Body of pancreas (tissue), 4 donors: ENCODE measurements at regions not wholly inside any gene's neighbourhood (a gene's known extent, or its start where the extent isn't known, plus 50 kb on each side); places are given as distances from the start of the nearest gene placed in this dataset.

Experiments used
- POLR2A ChIP-seq, 3 donors: fragments of 450-650 bp; IDR thresholded peaks; one replicate each; pipeline ENCODE4 v1.6.1; 2016; ENCODE audit warnings: antibody characterized with exemption in 3 of 3, mild to moderate bottlenecking in 2 of 3
- TF ChIP-seq, protein P1 (sequence below), 7 experiments: fragments of 450-650 bp in 4 of 7; fragments of 200-600 bp in 3 of 7; sonication (generic) in 3 of 7; IDR thresholded peaks; one replicate each; pipeline ENCODE4 v1.5.1; 2016 to 2019; ENCODE audit warnings: antibody characterized with exemption in 7 of 7

DNA sequence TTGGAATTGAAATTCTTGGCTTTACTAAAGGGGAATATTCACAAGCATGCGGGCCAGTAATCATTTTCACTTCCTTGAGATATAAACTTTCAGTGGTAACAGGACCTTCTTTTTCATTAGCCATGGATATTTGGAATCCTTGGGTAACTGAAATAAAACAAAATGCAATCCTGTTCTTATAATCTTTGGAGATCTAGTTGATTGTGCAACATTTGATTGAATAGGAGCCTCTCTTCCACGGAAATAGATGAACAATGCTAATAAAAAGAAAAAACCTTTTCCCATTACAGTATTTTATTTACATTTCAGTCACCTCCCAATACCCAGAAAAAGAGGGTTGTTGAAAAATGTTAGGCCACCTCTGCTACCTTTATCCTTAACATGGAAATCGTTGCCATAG is 225.6 kb downstream of the MAP2K6 start:
- TF ChIP-seq, protein P1, sequence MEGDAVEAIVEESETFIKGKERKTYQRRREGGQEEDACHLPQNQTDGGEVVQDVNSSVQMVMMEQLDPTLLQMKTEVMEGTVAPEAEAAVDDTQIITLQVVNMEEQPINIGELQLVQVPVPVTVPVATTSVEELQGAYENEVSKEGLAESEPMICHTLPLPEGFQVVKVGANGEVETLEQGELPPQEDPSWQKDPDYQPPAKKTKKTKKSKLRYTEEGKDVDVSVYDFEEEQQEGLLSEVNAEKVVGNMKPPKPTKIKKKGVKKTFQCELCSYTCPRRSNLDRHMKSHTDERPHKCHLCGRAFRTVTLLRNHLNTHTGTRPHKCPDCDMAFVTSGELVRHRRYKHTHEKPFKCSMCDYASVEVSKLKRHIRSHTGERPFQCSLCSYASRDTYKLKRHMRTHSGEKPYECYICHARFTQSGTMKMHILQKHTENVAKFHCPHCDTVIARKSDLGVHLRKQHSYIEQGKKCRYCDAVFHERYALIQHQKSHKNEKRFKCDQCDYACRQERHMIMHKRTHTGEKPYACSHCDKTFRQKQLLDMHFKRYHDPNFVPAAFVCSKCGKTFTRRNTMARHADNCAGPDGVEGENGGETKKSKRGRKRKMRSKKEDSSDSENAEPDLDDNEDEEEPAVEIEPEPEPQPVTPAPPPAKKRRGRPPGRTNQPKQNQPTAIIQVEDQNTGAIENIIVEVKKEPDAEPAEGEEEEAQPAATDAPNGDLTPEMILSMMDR (IDR thresholded peaks at IDR 0.05), result no peak
- TF ChIP-seq POLR2A (IDR thresholded peaks at IDR 0.05), result no peak
